IMR-90 (cell line): ENCODE measurements at regions not wholly inside any gene's neighbourhood (a gene's known extent, or its start where the extent isn't known, plus 50 kb on each side); places are given as distances from the start of the nearest gene placed in this dataset.

Experiments
- BHLHE40 ChIP-seq: fragments of 150-350 bp; IDR thresholded peaks from 2 replicates; pipeline ENCODE4 v1.6.1; 2016; ENCODE audit warnings: mild to moderate bottlenecking, low read depth, low read length
- CEBPB ChIP-seq: IDR thresholded peaks from 2 replicates; pipeline ENCODE4 v1.6.1; 2012; ENCODE audit warnings: low read depth, low read length, improper control_type of control experiment
- FOS ChIP-seq: fragments of 150-350 bp; IDR thresholded peaks from 2 replicates; pipeline ENCODE4 v1.6.1; 2016; ENCODE audit warnings: low read depth, low read length
- POLR2A ChIP-seq: IDR thresholded peaks from 2 replicates; pipeline ENCODE4 v1.6.1; 2012; ENCODE audit warnings: mild to moderate bottlenecking, low read depth, low read length
- SMC3 ChIP-seq: fragments of 150-350 bp; IDR thresholded peaks from 2 replicates; pipeline ENCODE4 v1.6.1; 2016; ENCODE audit warnings: low read depth, mild to moderate bottlenecking, antibody characterized with exemption, low read length, moderate library complexity
- TF ChIP-seq, protein P1 (sequence below): conservative IDR thresholded peaks from 2 replicates; pipeline ENCODE4 v1.5.1; 2012; ENCODE audit warnings: mild to moderate bottlenecking, low read depth, low read length, improper control_type of control experiment
- TF ChIP-seq, protein P2 (sequence below): fragments of 150-350 bp; IDR thresholded peaks from 2 replicates; pipeline ENCODE4 v1.6.1; 2016; ENCODE audit warnings: low read depth, mild to moderate bottlenecking, low read length, moderate library complexity, borderline replicate concordance

DNA sequence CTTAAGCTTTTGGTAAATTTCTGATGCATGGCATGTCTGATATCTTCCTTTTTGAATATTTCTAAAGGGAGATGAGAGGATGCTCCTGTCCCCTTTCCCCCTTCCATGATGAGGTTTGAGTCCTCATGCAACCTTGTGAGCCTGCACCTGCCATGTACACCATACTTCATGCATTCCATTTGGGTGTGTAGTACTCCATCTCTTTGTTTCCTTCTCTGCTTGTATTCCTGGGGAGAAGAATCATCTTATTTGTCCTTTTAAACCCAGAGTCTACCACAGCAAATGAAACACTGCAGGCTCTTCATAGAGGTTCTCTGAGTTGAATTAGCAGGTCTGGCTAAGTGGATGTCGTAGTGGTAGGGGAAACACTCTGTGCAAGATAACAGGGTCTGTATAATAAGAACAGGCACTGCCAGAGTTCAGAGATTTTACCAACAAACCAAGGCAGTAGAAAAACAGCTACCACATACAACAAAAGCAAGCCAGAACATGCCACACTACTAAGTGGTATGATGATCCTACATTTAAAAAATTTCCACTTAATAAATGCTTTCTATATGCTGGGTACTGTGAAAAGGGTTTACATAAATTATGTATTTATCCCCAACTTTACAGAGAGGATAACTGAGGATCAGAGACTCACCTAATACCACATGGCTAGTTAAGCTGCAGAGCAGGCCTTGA, 439.8 kb upstream of the GRIA1 start:
- TF ChIP-seq, protein P1, sequence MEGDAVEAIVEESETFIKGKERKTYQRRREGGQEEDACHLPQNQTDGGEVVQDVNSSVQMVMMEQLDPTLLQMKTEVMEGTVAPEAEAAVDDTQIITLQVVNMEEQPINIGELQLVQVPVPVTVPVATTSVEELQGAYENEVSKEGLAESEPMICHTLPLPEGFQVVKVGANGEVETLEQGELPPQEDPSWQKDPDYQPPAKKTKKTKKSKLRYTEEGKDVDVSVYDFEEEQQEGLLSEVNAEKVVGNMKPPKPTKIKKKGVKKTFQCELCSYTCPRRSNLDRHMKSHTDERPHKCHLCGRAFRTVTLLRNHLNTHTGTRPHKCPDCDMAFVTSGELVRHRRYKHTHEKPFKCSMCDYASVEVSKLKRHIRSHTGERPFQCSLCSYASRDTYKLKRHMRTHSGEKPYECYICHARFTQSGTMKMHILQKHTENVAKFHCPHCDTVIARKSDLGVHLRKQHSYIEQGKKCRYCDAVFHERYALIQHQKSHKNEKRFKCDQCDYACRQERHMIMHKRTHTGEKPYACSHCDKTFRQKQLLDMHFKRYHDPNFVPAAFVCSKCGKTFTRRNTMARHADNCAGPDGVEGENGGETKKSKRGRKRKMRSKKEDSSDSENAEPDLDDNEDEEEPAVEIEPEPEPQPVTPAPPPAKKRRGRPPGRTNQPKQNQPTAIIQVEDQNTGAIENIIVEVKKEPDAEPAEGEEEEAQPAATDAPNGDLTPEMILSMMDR, result no peak
- TF ChIP-seq POLR2A, result no peak
- TF ChIP-seq, protein P2, sequence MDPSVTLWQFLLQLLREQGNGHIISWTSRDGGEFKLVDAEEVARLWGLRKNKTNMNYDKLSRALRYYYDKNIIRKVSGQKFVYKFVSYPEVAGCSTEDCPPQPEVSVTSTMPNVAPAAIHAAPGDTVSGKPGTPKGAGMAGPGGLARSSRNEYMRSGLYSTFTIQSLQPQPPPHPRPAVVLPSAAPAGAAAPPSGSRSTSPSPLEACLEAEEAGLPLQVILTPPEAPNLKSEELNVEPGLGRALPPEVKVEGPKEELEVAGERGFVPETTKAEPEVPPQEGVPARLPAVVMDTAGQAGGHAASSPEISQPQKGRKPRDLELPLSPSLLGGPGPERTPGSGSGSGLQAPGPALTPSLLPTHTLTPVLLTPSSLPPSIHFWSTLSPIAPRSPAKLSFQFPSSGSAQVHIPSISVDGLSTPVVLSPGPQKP, result no peak
- TF ChIP-seq BHLHE40, result no peak
- TF ChIP-seq SMC3, result no peak
- TF ChIP-seq CEBPB, result no peak
- TF ChIP-seq FOS, result no peak
